Neural progenitor cell (in vitro differentiated cells): ENCODE measurements at regions not wholly inside any gene's neighbourhood (a gene's known extent, or its start where the extent isn't known, plus 50 kb on each side); places are given as distances from the start of the nearest gene placed in this dataset.

Experiments used
- DNase-seq: peaks from one replicate; pipeline ENCODE4 v3.0.0-alpha.2; 2016; ENCODE audit warnings: low spot score
- H2AFZ ChIP-seq: fragments of 200-600 bp; sonication (generic); replicated peaks from 2 replicates; pipeline ENCODE4 v1.6.1; 2016; ENCODE audit warnings: antibody characterized with exemption
- H3F3A ChIP-seq: fragments of 200-600 bp; sonication (generic); 2 replicates; pipeline ENCODE4 v1.6.1; 2016; ENCODE audit warnings: antibody characterized with exemption, low read depth
- H3K27ac ChIP-seq: fragments of 200-600 bp; sonication (generic); 2 replicates; pipeline ENCODE4 v1.5.1; 2016; ENCODE audit warnings: mild to moderate bottlenecking
- H3K27me3 ChIP-seq: fragments of 200-600 bp; sonication (generic); 2 replicates; pipeline ENCODE4 v1.6.1; 2016; ENCODE audit warnings: mild to moderate bottlenecking, moderate library complexity
- H3K36me3 ChIP-seq: fragments of 200-600 bp; sonication (generic); 2 replicates; pipeline ENCODE4 v1.5.1; 2016
- H3K4me1 ChIP-seq: fragments of 200-600 bp; sonication (generic); 2 replicates; pipeline ENCODE4 v1.6.1; 2016; ENCODE audit warnings: mixed run types
- H3K4me2 ChIP-seq: fragments of 200-600 bp; sonication (generic); 2 replicates; pipeline ENCODE4 v1.6.1; 2016
- H3K4me3 ChIP-seq: fragments of 200-600 bp; sonication (generic); 2 replicates; pipeline ENCODE4 v1.5.1; 2016
- H3K79me2 ChIP-seq: fragments of 200-600 bp; sonication (generic); 2 replicates; pipeline ENCODE4 v1.6.1; 2016; ENCODE audit warnings: low read depth
- H3K9ac ChIP-seq: fragments of 200-600 bp; sonication (generic); 2 replicates; pipeline ENCODE4 v1.6.1; 2016
- H3K9me3 ChIP-seq: fragments of 200-600 bp; sonication (generic); 2 replicates; pipeline ENCODE4 v1.5.1; 2016; ENCODE audit warnings: low read depth
- H4K20me1 ChIP-seq: fragments of 200-600 bp; sonication (generic); 2 replicates; pipeline ENCODE4 v1.6.1; 2016; ENCODE audit warnings: low read depth
- H3K27ac Mint-ChIP-seq: 3 replicates; pipeline ENCODE4 v1.8.0; 2021; ENCODE audit warnings: mixed read lengths
- H3K27me3 Mint-ChIP-seq: 2 replicates; pipeline ENCODE4 v1.8.0; 2022; ENCODE audit warnings: low read depth, mild to moderate bottlenecking, inconsistent platforms, moderate library complexity, mixed read lengths; ENCODE audit not compliant: insufficient read depth
- H3K36me3 Mint-ChIP-seq: 3 replicates; pipeline ENCODE4 v1.8.0; 2021; ENCODE audit warnings: mixed read lengths
- H3K4me1 Mint-ChIP-seq: 3 replicates; pipeline ENCODE4 v1.8.0; 2021; ENCODE audit warnings: mixed read lengths
- H3K4me3 Mint-ChIP-seq: 3 replicates; pipeline ENCODE4 v1.8.0; 2021; ENCODE audit warnings: mild to moderate bottlenecking, moderate library complexity, mixed read lengths
- H3K9me3 Mint-ChIP-seq: 3 replicates; pipeline ENCODE4 v1.8.0; 2020; ENCODE audit warnings: mixed read lengths
- CTCF ChIP-seq: fragments of 200-600 bp; sonication (generic); IDR thresholded peaks from 2 replicates; pipeline ENCODE4 v1.5.1; 2017; ENCODE audit warnings: antibody characterized with exemption, mild to moderate bottlenecking
- EZH2 ChIP-seq: fragments of 200-600 bp; sonication (generic); IDR thresholded peaks from 2 replicates; pipeline ENCODE4 v1.6.1; 2017; ENCODE audit warnings: antibody characterized with exemption, mild to moderate bottlenecking, moderate library complexity
- EZH2phosphoT487 ChIP-seq: fragments of 200-600 bp; sonication (generic); IDR thresholded peaks from 2 replicates; pipeline ENCODE4 v1.6.1; 2017; ENCODE audit warnings: antibody characterized with exemption

- Mint-ChIP-seq H3K27me3 (peaks cover 2% of the 10 kb centered on the region), H3K36me3 (no peaks in the 10 kb centered on the region), H3K27ac (no peak overlapping the region), H3K4me1 (peaks cover 3% of the 10 kb centered on the region), H3K9me3 (no peaks in the 10 kb centered on the region), H3K4me3 (no peak overlapping the region)
- Histone ChIP-seq H3K4me1 (peaks cover 15% of the 10 kb centered on the region), H3K27ac (no peak overlapping the region), H3K4me2 (no peak overlapping the region), H3F3A (peaks cover 12% of the 10 kb centered on the region), H3K27me3 (no peaks in the 10 kb centered on the region), H4K20me1 (no peaks in the 10 kb centered on the region), H3K79me2 (no peaks in the 10 kb centered on the region), H2AFZ (no peak overlapping the region), H3K9ac (no peak overlapping the region), H3K9me3 (no peaks in the 10 kb centered on the region), H3K4me3 (no peak overlapping the region), H3K36me3 (no peaks in the 10 kb centered on the region)
- TF ChIP-seq EZH2: no peak
- TF ChIP-seq CTCF: peak; percentile 73
- no peak for TF ChIP-seq EZH2phosphoT487
- peak; percentile 54 for DNase-seq
These were observed 223.0 kb downstream of the PLA2G4A start for GRCh38 chr1:187051618-187052232.

GRCh38 chr1:187053876-187054275 is 225.1 kb downstream of the PLA2G4A start:
- Mint-ChIP-seq H3K36me3 (no peaks in the 10 kb centered on the region), H3K27ac (no peak overlapping the region), H3K9me3 (no peaks in the 10 kb centered on the region), H3K4me3 (no peak overlapping the region), H3K4me1 (no peaks in the 10 kb centered on the region), H3K27me3 (peaks cover 2% of the 10 kb centered on the region)
- Histone ChIP-seq H3K36me3 (no peaks in the 10 kb centered on the region), H3K9me3 (no peaks in the 10 kb centered on the region), H3K4me1 (no peaks in the 10 kb centered on the region), H3K4me3 (no peak overlapping the region), H3K27me3 (no peaks in the 10 kb centered on the region), H3F3A (no peaks in the 10 kb centered on the region), H3K9ac (no peak overlapping the region), H3K4me2 (no peak overlapping the region), H3K79me2 (no peaks in the 10 kb centered on the region), H2AFZ (peak overlapping the region; percentile 20), H3K27ac (no peak overlapping the region), H4K20me1 (no peaks in the 10 kb centered on the region)
- DNase-seq: no peak
- TF ChIP-seq EZH2phosphoT487 (no peak), CTCF (no peak)

GRCh38 chr1:187054862-187055757 is 226.4 kb downstream of the PLA2G4A start:
- no peak overlapping the region for H3K4me3 Mint-ChIP-seq
- no peaks in the 10 kb centered on the region for H3K27me3 ChIP-seq
- H3F3A ChIP-seq: no peaks in the 10 kb centered on the region
- H3K9me3 ChIP-seq: no peaks in the 10 kb centered on the region
- H3K27ac Mint-ChIP-seq: no peak overlapping the region
- no peaks in the 10 kb centered on the region for H3K4me1 ChIP-seq
- no peaks in the 10 kb centered on the region for H3K36me3 Mint-ChIP-seq
- no peaks in the 10 kb centered on the region for H3K36me3 ChIP-seq
- no peak overlapping the region for H3K4me3 ChIP-seq
- no peaks in the 10 kb centered on the region for H3K79me2 ChIP-seq
- DNase-seq: no peak
- H3K9ac ChIP-seq: no peak overlapping the region
- TF ChIP-seq CTCF (no peak), EZH2phosphoT487 (no peak), EZH2 (no peak)
- H2AFZ ChIP-seq: no peak overlapping the region
- H3K27me3 Mint-ChIP-seq: peaks cover 2% of the 10 kb centered on the region
- no peaks in the 10 kb centered on the region for H3K4me1 Mint-ChIP-seq
- no peaks in the 10 kb centered on the region for H4K20me1 ChIP-seq
- H3K9me3 Mint-ChIP-seq: no peaks in the 10 kb centered on the region
- no peak overlapping the region for H3K27ac ChIP-seq
- no peak overlapping the region for H3K4me2 ChIP-seq
